ENCODE measurements at regions not wholly inside any gene's neighbourhood (a gene's known extent, or its start where the extent isn't known, plus 50 kb on each side); places are given as distances from the start of the nearest gene placed in this dataset.

DNA sequence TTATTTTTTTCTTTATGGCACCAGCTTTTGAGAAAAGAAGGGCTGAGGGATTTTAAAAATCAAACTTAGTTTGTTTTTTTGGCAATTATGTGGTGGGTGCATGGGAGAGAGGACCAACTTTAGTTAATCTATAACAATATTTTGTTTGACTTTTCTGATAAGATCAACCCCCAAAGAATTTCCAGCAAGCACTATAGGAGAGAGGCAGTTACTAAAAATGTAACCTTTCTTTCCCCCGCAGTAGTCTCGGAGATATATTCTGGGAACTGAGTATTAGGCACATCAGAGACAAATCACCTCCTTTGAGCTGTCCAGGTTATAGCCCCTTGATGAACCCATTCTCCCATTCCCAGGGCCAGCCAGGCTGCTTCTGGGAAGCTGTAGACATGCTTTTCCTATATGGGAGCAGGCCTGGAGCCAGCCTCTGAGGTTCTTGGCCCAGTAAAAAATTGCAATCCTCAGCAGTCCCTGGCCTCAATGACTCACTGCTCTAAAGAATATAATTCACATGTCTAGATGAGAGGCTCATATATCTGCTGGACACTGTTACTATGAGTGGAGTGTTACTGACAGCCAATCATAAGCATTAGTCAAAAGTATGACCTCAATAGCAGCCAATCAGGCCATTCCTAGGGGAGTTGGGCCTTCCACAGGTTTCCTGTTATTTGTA lies 138.3 kb upstream of the AGBL1 start:
- no peak for DNase-seq (ENCODE audit: low read depth in 2 of 2, low spot score in 1 of 2)

DNA sequence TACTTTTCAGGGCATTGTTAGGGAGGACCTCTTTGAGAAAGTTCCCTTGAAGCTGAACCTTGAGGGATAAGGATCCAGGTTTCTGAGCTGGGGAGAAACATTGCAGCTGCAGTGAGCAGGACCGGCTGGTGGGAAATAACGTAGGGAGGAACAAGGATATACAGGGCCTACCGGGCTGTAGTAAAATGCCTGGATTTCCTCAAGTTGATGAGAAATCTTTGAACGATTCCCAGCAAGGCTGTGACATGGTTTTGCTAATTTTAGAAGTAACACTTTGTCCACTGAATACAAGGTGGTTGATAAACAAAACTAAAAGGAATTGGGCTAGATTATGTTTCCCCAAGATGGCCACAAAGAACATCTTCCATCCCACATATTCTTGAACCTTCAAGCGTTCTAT lies 137.0 kb upstream of the AGBL1 start:
- no peak for DNase-seq (ENCODE audit: low read depth in 2 of 2, low spot score in 1 of 2)

GRCh38 chr15:85943151-85943550 lies 136.5 kb upstream of the AGBL1 start:
- DNase-seq (ENCODE audit: low read depth in 2 of 2, low spot score in 1 of 2), result no peak

GRCh38 chr15:85943791-85944190 lies 135.9 kb upstream of the AGBL1 start:
- DNase-seq (ENCODE audit: low read depth in 2 of 2, low spot score in 1 of 2), result no peak

DNA sequence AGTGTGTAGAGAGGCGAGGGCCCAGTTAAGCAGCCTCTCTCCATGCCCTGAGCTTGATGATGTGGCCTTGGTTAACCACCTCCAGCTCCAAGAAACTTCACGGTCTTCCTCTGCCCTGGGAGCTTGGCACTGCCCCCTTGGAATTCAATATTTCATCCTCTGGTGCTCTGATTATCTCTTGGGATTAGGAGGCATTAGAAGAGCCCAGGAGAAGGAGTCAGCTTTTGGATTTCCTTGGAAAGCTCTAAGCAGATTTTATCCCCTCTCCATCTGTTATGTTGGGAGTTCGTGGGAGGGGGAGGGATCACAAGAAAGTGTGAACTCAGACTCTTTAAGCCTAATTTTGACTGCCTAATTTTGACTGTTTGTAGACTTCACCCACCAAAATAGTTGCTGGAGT lies 132.7 kb upstream of the AGBL1 start:
- DNase-seq (ENCODE audit: low read depth in 2 of 2, low spot score in 1 of 2), result no peak

- no peak for DNase-seq (ENCODE audit: low read depth in 2 of 2, low spot score in 1 of 2)
Measured at GRCh38 chr15:85947936-85948335, 131.7 kb upstream of the AGBL1 start.

DNA sequence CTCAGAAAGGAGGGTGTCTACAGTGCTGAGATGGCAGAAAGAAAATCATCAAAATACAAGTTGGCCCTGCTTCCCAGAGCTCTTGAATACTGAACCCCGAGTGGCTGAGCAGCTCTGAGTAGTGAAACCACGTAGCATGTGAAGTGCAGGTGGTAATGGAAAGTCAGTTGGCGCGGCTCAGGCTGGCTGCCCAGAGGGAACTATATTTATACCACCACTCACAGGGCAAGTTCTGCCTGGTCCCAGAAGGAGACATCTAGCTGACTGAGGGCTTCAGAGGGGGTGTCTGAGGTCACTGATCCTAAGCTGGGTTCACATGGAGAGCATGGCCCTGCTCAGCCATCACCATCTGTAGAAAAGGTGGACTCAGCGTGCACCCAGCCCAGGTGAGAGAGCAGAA lies 129.6 kb upstream of the AGBL1 start:
- DNase-seq (ENCODE audit: low read depth in 2 of 2, low spot score in 1 of 2), result no peak

DNA sequence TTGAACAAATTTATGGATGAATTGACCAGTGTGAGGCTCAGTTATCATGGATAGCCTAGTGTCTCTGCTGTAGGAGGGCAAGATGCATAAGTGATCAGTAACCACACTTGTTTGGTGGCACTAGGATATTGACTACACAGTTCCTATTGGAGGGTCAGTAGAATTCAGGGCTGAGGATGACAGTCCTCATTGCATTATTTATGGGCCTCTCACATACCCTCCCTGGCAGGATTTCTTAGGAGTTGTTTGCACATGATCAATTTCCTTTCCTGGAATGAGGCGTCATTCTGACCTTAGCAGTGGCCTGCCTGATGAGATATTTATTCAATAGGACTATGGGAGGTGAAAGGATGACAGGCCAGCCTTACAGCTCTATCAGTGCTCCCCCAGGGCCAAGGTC lies 125.1 kb upstream of the AGBL1 start:
- DNase-seq (ENCODE audit: low read depth in 2 of 2, low spot score in 1 of 2), result no peak

DNA sequence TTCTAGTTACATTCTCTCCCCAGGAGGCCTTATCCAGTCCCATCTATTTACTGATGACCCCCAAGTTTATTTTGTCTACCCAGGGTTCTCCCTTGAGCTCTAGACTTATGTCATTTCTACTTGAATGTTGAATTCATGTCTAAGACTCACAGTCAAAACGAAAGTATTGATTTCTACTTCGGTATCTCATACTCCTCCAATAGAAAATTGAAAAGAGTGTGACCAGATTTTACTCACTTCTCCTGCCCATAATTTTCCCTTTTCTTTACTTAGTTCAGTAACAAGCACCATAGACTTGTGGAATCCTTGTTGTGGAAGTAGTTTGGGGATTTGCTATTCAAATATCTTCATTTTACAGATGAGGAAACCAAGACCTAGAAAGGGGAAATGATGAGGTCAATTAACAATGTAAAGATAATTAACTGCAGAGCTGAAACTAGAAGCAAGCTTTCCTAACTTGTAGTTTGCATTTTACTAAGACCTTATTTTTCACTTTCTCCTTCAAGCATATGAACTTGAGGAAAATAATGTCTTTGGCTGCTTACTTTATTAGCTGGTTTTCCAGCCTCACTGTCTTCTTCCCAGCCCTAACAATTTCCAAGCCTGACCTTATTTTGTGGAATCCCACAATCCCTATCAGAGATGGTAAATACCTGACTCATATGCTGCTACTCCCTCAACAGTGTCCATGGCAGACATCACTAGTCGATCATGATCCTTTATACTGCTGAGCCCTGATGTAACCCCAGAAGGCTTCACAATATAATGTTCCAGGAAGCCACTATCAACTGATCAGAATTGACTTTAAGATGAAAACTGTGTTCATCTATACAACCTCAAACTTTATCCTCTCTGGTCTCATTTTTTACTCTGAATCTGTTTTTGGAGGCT lies 123.9 kb upstream of the AGBL1 start:
- no peak for DNase-seq (ENCODE audit: low read depth in 2 of 2, low spot score in 1 of 2)

DNA sequence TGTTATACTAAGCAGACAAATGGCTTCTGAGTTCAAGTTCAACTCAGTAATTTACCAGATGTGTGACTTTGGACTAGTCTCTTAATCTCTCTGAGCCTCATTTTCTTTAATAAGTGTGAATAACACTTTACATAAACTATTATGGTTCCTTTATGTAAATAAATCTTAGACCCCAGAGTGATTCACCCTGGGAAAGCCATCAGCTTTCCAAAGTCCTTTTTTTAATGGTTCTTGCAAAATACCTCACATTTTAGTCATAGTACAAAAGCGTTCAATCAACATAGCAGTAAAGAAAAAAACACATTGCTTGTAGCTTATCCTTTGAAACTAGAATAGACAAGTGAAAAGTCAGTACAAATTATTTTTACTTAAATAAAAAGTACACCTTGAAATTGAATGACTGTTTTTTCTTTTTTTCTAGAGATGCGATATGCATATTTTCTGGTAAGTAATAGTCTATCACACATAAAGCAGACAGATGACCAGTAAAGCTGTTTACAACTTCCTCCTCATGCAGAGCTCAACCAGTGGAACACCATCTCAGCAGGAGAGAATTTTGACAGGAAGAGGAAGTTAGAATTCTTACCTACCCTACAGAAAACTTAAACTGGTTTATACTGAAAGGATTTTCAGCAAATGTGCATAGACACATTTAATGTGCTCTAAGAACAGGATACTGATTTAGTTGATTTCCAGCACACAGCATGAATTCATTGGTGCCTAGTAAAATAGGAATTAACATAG lies 123.0 kb upstream of the AGBL1 start:
- no peak for DNase-seq (ENCODE audit: low read depth in 2 of 2, low spot score in 1 of 2)

DNA sequence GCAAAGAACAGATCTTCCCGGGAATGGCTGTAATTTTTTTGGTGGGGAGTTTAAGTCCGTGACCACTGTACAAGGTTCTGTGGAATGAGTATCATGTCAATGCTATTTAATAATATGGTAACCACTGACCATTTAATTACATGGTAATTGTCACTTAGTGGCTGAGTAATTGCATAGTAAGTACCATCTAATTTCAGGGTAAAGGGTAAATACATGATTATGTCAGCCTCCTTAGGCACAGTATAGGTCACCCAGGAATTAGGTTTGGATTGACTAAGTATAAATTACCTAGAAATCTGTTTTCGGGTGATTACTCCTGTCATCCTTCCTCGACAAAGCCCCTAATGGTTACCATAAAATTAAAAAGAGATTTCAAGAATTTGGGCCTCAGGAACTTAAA lies 120.1 kb upstream of the AGBL1 start:
- no peak for DNase-seq (ENCODE audit: low read depth in 2 of 2, low spot score in 1 of 2)

- no peak for DNase-seq (ENCODE audit: low read depth in 2 of 2, low spot score in 1 of 2)
Measured at GRCh38 chr15:85960381-85960780, 119.3 kb upstream of the AGBL1 start.

GRCh38 chr15:85961821-85962220 lies 117.8 kb upstream of the AGBL1 start:
- DNase-seq (ENCODE audit: low read depth in 2 of 2, low spot score in 1 of 2), result no peak

DNA sequence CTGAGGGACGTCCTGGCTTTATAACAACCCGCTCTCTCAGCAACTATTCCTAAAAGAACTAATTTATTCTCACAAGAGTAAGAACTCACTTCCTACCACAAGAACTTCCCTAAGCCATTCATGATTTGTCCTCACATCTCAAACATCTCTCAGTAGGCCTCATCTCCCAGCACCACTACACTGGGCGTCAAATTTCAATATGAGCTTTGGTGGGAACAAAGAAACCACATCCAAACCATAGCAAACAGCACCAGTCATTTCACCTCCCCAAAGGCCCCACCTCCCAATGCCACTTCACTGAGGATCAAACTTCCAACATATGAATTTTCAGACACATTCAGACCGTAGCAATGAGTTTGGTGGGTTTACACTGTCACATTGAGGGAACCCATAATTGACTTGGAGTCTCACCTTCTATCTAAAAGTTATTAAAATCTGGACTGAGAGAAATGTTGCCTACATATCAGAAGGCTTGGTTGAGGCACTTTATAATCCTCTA lies 116.4 kb upstream of the AGBL1 start:
- no peak for DNase-seq (ENCODE audit: low read depth in 2 of 2, low spot score in 1 of 2)

DNA sequence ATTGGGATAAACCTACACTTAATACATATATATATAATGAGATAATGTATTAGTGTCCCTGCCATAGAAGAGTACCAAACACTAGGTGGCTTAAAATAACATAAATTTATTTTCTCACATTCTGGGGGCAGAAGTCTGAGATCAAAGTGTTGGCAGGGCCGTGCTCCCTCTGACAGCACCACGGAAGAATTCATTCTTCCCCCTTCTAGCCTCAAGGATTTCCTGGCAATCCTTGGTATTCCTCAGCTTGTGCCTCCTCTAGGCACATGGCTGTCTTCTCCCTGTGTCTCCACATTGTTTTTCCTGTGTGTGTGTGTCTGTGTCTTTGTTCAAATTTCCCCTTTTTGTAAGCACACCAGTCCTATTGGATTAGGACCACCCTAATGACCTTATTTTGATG lies 115.2 kb upstream of the AGBL1 start:
- no peak for DNase-seq (ENCODE audit: low read depth in 2 of 2, low spot score in 1 of 2)

- DNase-seq (ENCODE audit: low read depth in 2 of 2, low spot score in 1 of 2), result no peak
Measured at GRCh38 chr15:85967553-85967952, 112.1 kb upstream of the AGBL1 start.

GRCh38 chr15:85972805-85973540 lies 106.7 kb upstream of the AGBL1 start:
- DNase-seq (ENCODE audit: low read depth in 2 of 2, low spot score in 1 of 2), result no peak

DNA sequence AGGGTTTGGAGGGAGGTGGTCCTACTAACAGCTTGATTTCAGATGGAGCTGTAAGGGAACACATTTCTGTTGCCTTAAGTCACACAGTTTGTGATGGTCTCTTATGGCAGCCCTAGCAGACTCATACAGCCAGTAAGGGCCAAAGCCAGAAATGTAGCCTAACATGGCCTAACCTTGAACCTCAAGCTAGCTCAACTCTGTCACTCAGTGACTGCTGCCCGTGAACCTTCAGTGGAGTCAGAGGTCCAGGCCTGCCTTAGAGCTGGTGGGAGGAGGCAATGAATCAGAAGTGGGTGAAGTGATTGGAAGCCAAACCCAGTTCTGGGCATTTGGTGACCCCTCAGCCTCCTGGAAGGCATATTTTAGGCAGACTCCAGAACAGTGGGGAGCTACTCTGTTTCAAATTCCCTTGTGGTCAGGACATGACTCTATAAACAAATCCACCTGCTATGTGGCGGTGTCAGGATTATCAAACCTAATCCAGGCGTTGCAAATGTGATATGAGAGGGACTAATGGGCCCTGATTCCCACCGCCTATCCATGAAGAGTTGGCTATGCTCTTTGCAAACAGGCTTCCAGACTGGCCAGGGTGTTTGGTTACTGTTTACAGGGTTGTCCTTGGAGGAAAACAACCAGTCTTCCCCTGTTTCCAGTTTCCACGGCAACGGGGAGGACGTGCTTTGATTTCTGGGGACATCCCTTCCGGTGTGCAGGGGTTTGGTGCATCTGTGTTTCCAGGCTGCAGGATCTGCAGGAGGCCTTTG lies 105.9 kb upstream of the AGBL1 start:
- DNase-seq (ENCODE audit: low read depth in 2 of 2, low spot score in 1 of 2), result no peak

DNA sequence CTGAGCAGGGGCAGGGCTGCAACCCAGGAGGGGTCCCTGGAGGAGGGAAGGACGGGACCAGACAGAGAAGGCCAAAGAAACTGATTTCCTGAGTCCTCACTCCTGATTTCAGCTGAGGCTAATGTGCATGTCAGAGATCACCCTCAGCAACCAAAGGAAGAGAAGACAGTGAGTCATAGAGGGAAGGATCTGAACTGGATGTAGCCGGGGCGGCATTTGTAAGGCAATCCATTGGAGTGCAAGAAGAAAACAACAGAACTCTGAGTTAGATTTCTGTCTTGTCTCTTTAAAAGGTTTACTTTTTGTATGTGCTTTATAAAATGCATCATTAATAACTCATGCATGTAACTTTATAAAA lies 105.3 kb upstream of the AGBL1 start:
- no peak for DNase-seq (ENCODE audit: low read depth in 2 of 2, low spot score in 1 of 2)

DNA sequence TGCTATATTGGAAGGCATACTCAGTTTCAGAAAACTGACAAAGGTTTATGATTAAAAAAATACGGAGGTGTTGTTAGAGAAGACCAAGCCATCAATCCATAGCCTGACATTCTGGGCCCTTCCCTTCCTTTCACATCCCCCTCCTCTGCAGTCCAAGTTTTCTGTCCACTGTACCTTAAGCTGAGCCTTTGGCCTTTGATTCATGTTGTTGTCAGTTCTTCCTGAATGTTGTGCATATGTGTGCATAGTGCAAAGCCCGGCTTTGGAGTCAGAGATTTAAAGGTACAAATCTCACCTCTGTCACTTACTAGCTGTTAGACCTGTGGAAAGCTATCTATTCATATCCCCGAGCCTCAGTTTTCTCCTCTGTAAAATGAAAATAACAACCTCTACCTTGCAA lies 104.9 kb upstream of the AGBL1 start:
- DNase-seq (ENCODE audit: low read depth in 2 of 2, low spot score in 1 of 2), result no peak

GRCh38 chr15:85976102-85976501 lies 103.6 kb upstream of the AGBL1 start:
- DNase-seq (ENCODE audit: low read depth in 2 of 2, low spot score in 1 of 2), result no peak

Data from stimulated activated CD8-positive, alpha-beta memory T cell treated with anti-CD3 and anti-CD28 coated beads, Interleukin-4, amount 100 ng/mL, for 1 hour (primary cell).